ENCODE measurements at regions not wholly inside any gene's neighbourhood (a gene's known extent, or its start where the extent isn't known, plus 50 kb on each side); places are given as distances from the start of the nearest gene placed in this dataset.
"Not testable (repeated sequence)": the region's sequence is repeated elsewhere in the genome, so short reads cannot be mapped to it uniquely, and the experiment has no call there.

- DNase-seq: no peak
Observed at GRCh38 chr2:129388870-129389269, 590.6 kb upstream of the RAB6C start.

GRCh38 chr2:129393816-129394215 lies 585.6 kb upstream of the RAB6C start:
- no peak for DNase-seq

- DNase-seq: no peak
Observed at GRCh38 chr2:129396980-129397599, 582.4 kb upstream of the RAB6C start.

GRCh38 chr2:129400826-129401225 lies 578.6 kb upstream of the RAB6C start:
- DNase-seq: no peak

- no peak for DNase-seq
Observed at GRCh38 chr2:129402076-129402475, 577.4 kb upstream of the RAB6C start.

- no peak for DNase-seq
Observed at GRCh38 chr2:129404000-129404685, 575.3 kb upstream of the RAB6C start.

- DNase-seq: no peak
Observed at GRCh38 chr2:129408570-129408969, 570.9 kb upstream of the RAB6C start.

GRCh38 chr2:129417041-129417440 lies 562.4 kb upstream of the RAB6C start:
- not testable (repeated sequence) for DNase-seq

- DNase-seq: no peak
Observed at GRCh38 chr2:129422028-129422427, 557.4 kb upstream of the RAB6C start.

GRCh38 chr2:129428086-129428660 lies 551.3 kb upstream of the RAB6C start:
- DNase-seq: no peak

- DNase-seq: no peak
Observed at GRCh38 chr2:129430911-129431310, 548.6 kb upstream of the RAB6C start.

GRCh38 chr2:129431881-129432280 lies 547.6 kb upstream of the RAB6C start:
- no peak for DNase-seq

GRCh38 chr2:129436809-129437208 lies 542.7 kb upstream of the RAB6C start:
- no peak for DNase-seq

- no peak for DNase-seq
Observed at GRCh38 chr2:129437725-129438124, 541.7 kb upstream of the RAB6C start.

GRCh38 chr2:129438501-129439057 lies 540.9 kb upstream of the RAB6C start:
- no peak for DNase-seq

- peak; percentile 4 for DNase-seq
Observed at GRCh38 chr2:129439406-129440302, 539.8 kb upstream of the RAB6C start.

GRCh38 chr2:129441610-129442009 lies 537.9 kb upstream of the RAB6C start:
- DNase-seq: no peak

GRCh38 chr2:129443235-129443864 lies 536.1 kb upstream of the RAB6C start:
- no peak for DNase-seq

GRCh38 chr2:129443865-129444739 lies 535.4 kb upstream of the RAB6C start:
- DNase-seq: no peak

- no peak for DNase-seq
Observed at GRCh38 chr2:129444751-129445150, 534.7 kb upstream of the RAB6C start.

GRCh38 chr2:129456691-129457090 lies 522.8 kb upstream of the RAB6C start:
- no peak for DNase-seq
